ENCODE measurements at regions not wholly inside any gene's neighbourhood (a gene's known extent, or its start where the extent isn't known, plus 50 kb on each side); places are given as distances from the start of the nearest gene placed in this dataset.

GRCh38 chr4:129550281-129550785, 454.4 kb downstream of the C4orf33 start:
- ATAC-seq (ENCODE audit: low read depth) (no peak), DNase-seq (no peak)
- H2BK20ac ChIP-seq (ENCODE audit: low read depth, low read length) = no peak overlapping the region
- H3K23ac ChIP-seq (ENCODE audit: low read depth, low read length) = no peak overlapping the region
- H3K36me3 ChIP-seq (ENCODE audit: control insufficient read depth, insufficient read depth, low read length) = no peaks in the 10 kb centered on the region
- no peak overlapping the region for H2BK120ac ChIP-seq (ENCODE audit: low read depth, low read length)
- H3K9me3 ChIP-seq (ENCODE audit: control insufficient read depth, insufficient read depth, low read length) = no peaks in the 10 kb centered on the region
- H2AK5ac ChIP-seq (ENCODE audit: low read depth, low read length) = no peak overlapping the region
- H3K27ac ChIP-seq (ENCODE audit: insufficient read depth, low read length) = no peak overlapping the region
- no peak overlapping the region for H3K14ac ChIP-seq (replicated peaks; ENCODE audit: low read depth, low read length)
- no peaks in the 10 kb centered on the region for H3K9me1 ChIP-seq (ENCODE audit: insufficient read depth, low read length)
- POLR2A ChIA-PET (ENCODE audit: unreplicated experiment) = no interaction called here
- no peak overlapping the region for H3K4ac ChIP-seq (ENCODE audit: low read depth, low read length)
- no peak overlapping the region for H2AFZ ChIP-seq (replicated peaks; ENCODE audit: low read length, poor library complexity)
- no peak overlapping the region for H3K18ac ChIP-seq (ENCODE audit: low read depth, low read length)
- in situ Hi-C loops (cut with MboI; ENCODE audit: low sequenced_read_pairs) (no loop called here), dilution Hi-C loops (cut with HindIII; ENCODE audit: low sequenced_read_pairs, unreplicated experiment) (no loop called here), intact Hi-C loops (cut with micrococcal nuclease) (no loop called here)
- BruUV-seq (replicated peaks) = no TSS peak
- H4K20me1 ChIP-seq (ENCODE audit: insufficient read depth, low read length) = no peaks in the 10 kb centered on the region
- H3K4me1 ChIP-seq (ENCODE audit: control insufficient read depth, insufficient read depth, low read length) = no peaks in the 10 kb centered on the region
- WGBS, 2 experiments (ENCODE audit: extremely low coverage in 2 of 2, insufficient read length in 1 of 2) = no CpG with 5 or more reads among the region's 1 CpG
- no peak overlapping the region for H2BK15ac ChIP-seq (ENCODE audit: low read depth, low read length)
- H3K79me1 ChIP-seq (ENCODE audit: low read depth in 1 of 2, low read length in 2 of 2) = no peaks in the 10 kb centered on the region
- no peak overlapping the region for H4K5ac ChIP-seq (ENCODE audit: low read depth, low read length)
- CTCF ChIA-PET = no interaction called here
- no peak overlapping the region for H3K4me2 ChIP-seq (ENCODE audit: low read depth, low read length)
- H3K56ac ChIP-seq (ENCODE audit: extremely low read depth, insufficient read depth, low read length) = no peak overlapping the region
- no peak overlapping the region for H2BK5ac ChIP-seq (ENCODE audit: low read depth, low read length, poor library complexity, severe bottlenecking)
- H3K4me3 ChIP-seq (ENCODE audit: insufficient read depth, low read depth, low read length) = no peak overlapping the region
- H2AK9ac ChIP-seq (replicated peaks; ENCODE audit: low read depth, low read length, poor library complexity) = no peak overlapping the region
- H3K27me3 ChIP-seq (ENCODE audit: control insufficient read depth, insufficient read depth, low read length) = no peaks in the 10 kb centered on the region
- TF ChIP-seq MAZ (IDR thresholded peaks at IDR 0.05; ENCODE audit: borderline replicate concordance, low read depth, low read length) (no peak), MXI1 (IDR thresholded peaks at IDR 0.05; ENCODE audit: borderline replicate concordance, low read depth, low read length) (no peak), MAFK (IDR thresholded peaks at IDR 0.05; ENCODE audit: low read depth, low read length) (no peak), RFX5 (IDR thresholded peaks at IDR 0.05; ENCODE audit: low read depth, low read length) (no peak), CTCF (conservative IDR thresholded peaks at IDR 0.05; ENCODE audit: low read depth, low read length) (no peak), BHLHE40 (IDR thresholded peaks at IDR 0.05; ENCODE audit: low read depth, low read length) (no peak), ELK1 (IDR thresholded peaks at IDR 0.05; ENCODE audit: borderline replicate concordance, low read depth, low read length) (no peak), USF2 (IDR thresholded peaks at IDR 0.05; ENCODE audit: low read depth, low read length) (no peak), RCOR1 (IDR thresholded peaks at IDR 0.05; ENCODE audit: insufficient replicate concordance, low read length) (no peak), POLR2A (IDR thresholded peaks at IDR 0.05; ENCODE audit: low read depth, low read length) (no peak), FOS (IDR thresholded peaks at IDR 0.05; ENCODE audit: low read depth, low read length) (no peak), RAD21 (IDR thresholded peaks at IDR 0.05; ENCODE audit: low read length) (no peak)
- H3K9ac ChIP-seq (ENCODE audit: low read depth, low read length) = no peak overlapping the region
- H4K91ac ChIP-seq (ENCODE audit: insufficient read depth, low read depth, low read length) = no peak overlapping the region
- H4K8ac ChIP-seq (ENCODE audit: low read depth in 2 of 2, low read length in 2 of 2) = no peak overlapping the region

Data from IMR-90 (cell line).